Hepatic stellate cell (primary cell): ENCODE measurements at regions not wholly inside any gene's neighbourhood (a gene's known extent, or its start where the extent isn't known, plus 50 kb on each side); places are given as distances from the start of the nearest gene placed in this dataset.

Experiments
- DNase-seq: peaks from one replicate; pipeline ENCODE4 v3.0.0; 2011; ENCODE audit warnings: low spot score

GRCh38 chr1:209229494-209230061 lies 353.9 kb upstream of the CAMK1G start:
- no peak for DNase-seq

GRCh38 chr1:209230314-209230713 lies 353.2 kb upstream of the CAMK1G start:
- DNase-seq, result no peak

GRCh38 chr1:209231476-209232156 lies 351.9 kb upstream of the CAMK1G start:
- no peak for DNase-seq

- no peak for DNase-seq
Observed at GRCh38 chr1:209232197-209232596, 351.3 kb upstream of the CAMK1G start.

- no peak for DNase-seq
Observed at GRCh38 chr1:209232759-209233158, 350.8 kb upstream of the CAMK1G start.

- DNase-seq, result no peak
Observed at GRCh38 chr1:209235166-209235565, 348.3 kb upstream of the CAMK1G start.

GRCh38 chr1:209238356-209238755 lies 345.2 kb upstream of the CAMK1G start:
- DNase-seq, result no peak

- DNase-seq, result no peak
Observed at GRCh38 chr1:209240351-209240750, 343.2 kb upstream of the CAMK1G start.

- DNase-seq, result no peak
Observed at GRCh38 chr1:209241487-209241886, 342.0 kb upstream of the CAMK1G start.

- DNase-seq, result peak; percentile 16
Observed at GRCh38 chr1:209248649-209249279, 334.8 kb upstream of the CAMK1G start.

GRCh38 chr1:209249280-209249670 lies 334.2 kb upstream of the CAMK1G start:
- DNase-seq, result no peak

- no peak for DNase-seq
Observed at GRCh38 chr1:209249785-209250440, 333.6 kb upstream of the CAMK1G start.

- DNase-seq, result no peak
Observed at GRCh38 chr1:209250861-209251636, 332.5 kb upstream of the CAMK1G start.

- no peak for DNase-seq
Observed at GRCh38 chr1:209256766-209257350, 326.7 kb upstream of the CAMK1G start.

- no peak for DNase-seq
Observed at GRCh38 chr1:209257454-209257853, 326.1 kb upstream of the CAMK1G start.

GRCh38 chr1:209260136-209260535 lies 323.4 kb upstream of the CAMK1G start:
- no peak for DNase-seq

- DNase-seq, result no peak
Observed at GRCh38 chr1:209262631-209263030, 320.9 kb upstream of the CAMK1G start.

GRCh38 chr1:209265301-209265700 lies 318.2 kb upstream of the CAMK1G start:
- no peak for DNase-seq

- no peak for DNase-seq
Observed at GRCh38 chr1:209266590-209267205, 316.8 kb upstream of the CAMK1G start.

- DNase-seq, result no peak
Observed at GRCh38 chr1:209267968-209268367, 315.5 kb upstream of the CAMK1G start.

GRCh38 chr1:209268479-209268878 lies 315.0 kb upstream of the CAMK1G start:
- no peak for DNase-seq
